ENCODE measurements at regions not wholly inside any gene's neighbourhood (a gene's known extent, or its start where the extent isn't known, plus 50 kb on each side); places are given as distances from the start of the nearest gene placed in this dataset. TPM values are rescaled to one million over a fixed set of nuclear protein-coding genes. Genes with fewer than 3 reads are reported as not detected.
"Not testable (repeated sequence)": the region's sequence is repeated elsewhere in the genome, so short reads cannot be mapped to it uniquely, and the experiment has no call there.

DNA sequence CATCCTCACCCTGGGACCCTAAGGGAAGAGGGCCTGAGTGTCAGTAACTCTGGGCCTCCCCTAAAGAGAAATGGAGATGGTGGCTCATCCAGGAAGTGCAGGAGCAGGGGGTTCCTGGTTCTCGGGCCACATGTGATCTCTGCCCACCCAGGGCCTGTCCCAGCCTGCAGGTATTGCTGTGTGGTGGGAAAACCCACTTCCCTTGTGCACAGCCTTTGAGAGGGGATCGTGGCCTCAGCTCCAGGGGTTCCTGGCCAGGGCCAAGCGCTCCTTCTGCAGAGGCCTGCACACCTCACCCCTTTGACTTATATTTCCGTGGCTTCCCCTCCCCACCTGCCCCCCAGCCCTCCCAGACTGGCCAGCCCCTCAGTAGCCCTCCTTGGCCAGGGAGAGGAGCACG is 213.5 kb downstream of the OR4C45 start:
- no peak for DNase-seq (ENCODE audit: low spot score in 2 of 2)
- no peak for FAIRE-seq

DNA sequence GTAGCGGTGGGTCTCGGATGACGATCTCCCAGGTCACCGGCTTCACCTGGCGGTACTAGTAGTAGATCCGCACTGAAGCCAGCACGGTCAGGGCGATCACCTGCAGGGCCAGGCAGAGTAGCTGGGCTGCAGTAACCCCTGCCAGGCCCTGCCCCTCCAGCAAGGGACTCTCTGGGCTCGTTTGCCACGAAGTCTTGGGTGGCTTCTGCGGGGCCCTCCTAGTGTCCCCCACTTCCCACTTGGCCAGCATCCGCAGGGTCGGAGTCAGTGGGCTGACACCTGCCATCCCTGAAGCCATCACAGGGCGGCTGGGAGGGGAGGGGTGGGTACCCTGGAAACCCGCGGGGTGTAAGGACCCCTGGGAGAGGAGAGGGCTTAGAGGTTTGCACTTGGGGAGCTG is 214.0 kb downstream of the OR4C45 start:
- FAIRE-seq (no peak), DNase-seq (ENCODE audit: low spot score in 2 of 2) (no peak)

DNA sequence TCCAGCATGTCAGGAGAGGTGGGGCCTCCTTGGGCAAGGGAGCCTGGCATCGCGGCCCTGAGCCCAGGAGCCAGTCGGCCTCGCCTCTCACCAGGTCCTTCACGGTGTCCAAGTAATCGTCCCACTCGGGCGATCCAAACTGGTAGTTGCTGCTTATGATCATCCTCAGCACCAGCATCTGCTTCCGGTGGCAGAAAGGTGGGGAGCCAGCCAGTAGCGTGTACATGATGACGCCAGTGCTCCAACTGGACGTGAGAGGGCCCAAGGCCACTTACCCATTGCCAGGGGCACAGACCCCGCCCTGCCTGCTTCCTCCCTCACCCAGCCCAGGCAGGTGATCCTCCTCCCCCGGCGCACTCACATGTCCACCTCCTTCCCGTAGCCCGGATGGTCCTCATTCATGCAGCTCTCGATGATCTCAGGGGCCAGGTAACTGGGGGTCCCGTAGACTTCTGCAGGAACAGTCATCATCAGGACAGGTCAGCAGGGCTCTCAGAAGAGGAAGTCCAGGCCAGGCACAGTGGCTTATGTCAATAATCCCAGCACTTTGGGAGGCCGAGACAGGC is 214.7 kb downstream of the OR4C45 start:
- DNase-seq (ENCODE audit: low spot score in 2 of 2) (no peak), FAIRE-seq (no peak)

DNA sequence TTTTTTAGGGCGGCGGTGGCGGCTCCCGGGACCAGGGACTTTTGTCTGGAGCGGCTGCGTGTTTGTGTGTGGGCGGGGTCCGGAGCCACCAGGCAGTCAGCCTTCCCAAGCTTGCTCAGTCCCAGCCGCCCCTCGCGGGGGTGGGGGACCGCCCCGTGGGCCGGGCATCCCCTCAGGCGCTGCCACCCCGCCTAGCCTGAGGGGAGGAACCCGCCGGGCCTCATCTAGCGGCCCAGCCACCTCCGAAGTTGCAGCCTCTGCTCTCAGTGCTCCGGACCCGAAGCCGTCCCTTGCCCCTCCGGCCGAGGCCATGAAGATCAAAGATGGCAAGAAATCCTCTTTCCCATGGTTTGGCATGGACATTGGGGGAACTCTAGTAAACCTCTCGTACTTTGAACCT is 235.2 kb downstream of the OR4C45 start:
- DNase-seq (ENCODE audit: low spot score in 2 of 2) (no peak), FAIRE-seq (no peak)

DNA sequence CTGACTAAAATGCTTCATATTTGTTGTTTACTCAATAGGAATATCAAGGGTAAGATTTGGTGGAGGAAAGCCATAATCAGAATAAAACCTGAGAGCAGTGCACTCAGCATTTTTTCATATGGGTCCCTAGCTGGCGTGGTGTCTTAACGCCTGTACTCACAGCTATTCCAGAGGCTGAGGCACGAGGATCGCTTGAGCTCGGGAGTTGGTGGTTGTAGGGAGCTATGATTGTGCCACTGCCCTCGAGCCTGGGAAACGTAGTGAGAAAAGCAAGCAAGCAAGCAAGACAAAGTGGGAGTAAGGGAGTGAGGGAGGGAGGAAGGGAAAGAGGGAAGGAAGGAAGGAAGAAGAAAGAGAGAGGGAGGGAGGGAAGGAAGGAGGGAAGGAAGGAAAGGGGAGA is 242.5 kb downstream of the OR4C45 start:
- FAIRE-seq (no peak), DNase-seq (ENCODE audit: low spot score in 2 of 2) (no peak)

DNA sequence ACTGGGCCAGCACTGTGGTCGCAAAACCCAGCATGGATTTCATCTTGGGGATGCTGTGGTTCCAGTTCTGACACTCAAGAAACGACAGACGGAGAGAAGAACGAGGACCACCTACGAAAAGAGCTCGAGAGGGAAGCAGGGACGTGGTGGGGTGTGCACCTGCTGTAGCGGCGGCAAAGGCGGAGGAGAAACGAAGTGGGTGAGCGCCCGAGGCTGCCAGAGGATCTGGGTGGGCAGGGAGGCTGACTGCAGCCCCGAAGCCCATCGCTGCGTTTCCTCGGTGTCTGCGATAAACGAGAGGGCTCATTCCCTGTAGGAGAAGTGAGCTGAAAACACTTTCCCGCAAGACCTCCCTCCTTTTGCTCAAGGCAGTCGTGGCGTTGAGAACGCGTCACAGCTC is 246.1 kb downstream of the OR4C45 start:
- no peak for FAIRE-seq
- no peak for DNase-seq (ENCODE audit: low spot score in 2 of 2)

DNA sequence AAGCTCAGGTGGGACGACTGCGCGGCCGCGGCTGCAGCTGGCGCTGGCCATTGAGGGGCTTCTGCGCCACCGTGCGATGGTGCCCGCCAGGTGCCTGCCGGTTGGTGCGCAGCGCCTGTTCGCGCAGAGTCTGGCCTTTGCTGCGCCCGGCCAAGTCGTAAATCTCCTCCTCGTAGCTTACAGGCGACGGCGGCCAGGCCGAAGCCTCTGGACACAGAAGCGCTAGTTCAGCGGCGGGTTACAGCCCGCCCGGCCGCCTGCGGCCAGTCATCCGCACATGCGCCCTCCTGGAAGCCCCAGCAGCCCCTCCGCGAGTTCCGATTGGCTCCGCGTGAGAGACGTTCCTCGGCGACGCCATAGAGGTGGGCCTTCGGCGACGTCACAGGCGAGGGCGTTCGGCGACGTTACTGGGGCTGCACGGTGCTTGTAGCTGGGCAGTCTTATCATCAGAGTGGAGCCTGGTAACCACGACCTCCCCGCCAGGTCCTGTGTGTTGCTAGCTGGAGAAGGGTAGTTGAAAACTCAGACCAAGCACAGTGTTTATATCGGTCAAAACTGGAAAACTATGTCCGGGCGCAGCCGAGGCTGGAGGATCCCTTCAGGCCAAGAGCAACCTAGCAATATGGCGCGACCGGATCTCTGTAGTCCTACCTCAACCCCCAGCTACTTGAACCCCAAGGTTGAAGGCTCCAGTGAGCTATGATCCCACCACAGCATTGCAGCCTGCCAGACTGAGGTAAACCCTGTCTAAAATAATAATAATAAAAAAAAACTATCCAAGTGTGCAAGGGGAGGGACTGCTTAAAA is 265.7 kb downstream of the OR4C45 start:
- DNase-seq (ENCODE audit: low spot score in 2 of 2) (no peak), FAIRE-seq (no peak)

DNA sequence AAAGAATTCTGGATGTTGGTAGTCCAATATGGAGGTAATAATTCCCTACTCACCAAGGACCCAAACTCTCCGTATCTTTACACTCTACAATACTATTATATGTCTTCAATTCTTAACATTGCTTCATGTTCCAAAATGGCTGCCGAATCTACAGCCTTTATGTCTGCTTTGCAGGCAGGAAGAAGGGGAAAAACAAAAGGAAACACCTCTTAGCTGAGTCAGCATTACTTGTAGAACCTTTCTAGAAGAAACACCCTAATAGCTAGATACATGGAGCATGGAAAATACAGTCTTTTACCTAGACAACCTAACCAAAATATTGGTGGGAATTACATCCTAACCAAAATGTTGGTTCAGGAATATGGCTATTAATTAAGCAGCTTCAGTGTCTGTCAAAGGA is 298.0 kb downstream of the OR4C45 start:
- not testable (repeated sequence) for FAIRE-seq; DNase-seq (ENCODE audit: low spot score in 2 of 2)

DNA sequence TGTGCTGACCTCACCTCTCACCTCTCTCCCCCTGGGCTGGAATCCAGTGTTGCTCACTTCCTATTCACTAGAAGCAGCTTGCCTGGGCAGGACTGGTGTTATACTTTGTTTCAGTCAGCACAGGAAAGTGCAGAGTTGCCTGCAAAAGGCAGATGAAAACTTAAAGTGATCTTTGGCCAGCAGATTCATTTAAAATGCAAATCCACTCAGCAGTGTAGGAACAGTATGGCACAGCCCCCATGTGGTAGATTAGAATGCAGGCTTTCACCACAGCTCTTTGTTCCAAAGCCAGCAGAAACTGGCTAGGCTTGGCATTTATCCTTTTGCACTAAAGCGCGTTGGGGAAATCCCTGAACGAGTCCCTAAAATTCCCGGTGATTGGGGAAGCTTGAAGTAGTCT is 301.2 kb downstream of the OR4C45 start:
- DNase-seq (ENCODE audit: low spot score in 2 of 2) (no peak), FAIRE-seq (no peak)

DNA sequence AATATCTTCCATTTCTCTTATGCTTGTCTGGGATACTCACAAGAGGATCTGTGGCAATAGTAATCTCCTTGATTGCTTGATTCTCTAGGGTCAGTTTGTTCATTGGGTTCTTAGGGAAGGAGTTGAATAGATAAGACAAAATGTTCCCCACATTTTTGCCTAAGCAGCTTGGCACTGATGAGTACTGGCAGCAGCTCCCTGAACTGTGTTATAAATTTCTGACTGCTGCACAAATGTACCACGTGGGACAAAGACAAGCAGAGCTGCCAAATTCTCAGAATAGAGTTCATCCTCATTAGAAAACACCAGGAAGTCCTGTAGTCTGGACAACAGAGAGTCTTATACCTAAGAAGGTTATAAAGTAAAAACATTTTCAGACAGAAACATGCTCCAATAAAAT is 304.8 kb downstream of the OR4C45 start:
- not testable (repeated sequence) for DNase-seq (ENCODE audit: low spot score in 2 of 2); FAIRE-seq

DNA sequence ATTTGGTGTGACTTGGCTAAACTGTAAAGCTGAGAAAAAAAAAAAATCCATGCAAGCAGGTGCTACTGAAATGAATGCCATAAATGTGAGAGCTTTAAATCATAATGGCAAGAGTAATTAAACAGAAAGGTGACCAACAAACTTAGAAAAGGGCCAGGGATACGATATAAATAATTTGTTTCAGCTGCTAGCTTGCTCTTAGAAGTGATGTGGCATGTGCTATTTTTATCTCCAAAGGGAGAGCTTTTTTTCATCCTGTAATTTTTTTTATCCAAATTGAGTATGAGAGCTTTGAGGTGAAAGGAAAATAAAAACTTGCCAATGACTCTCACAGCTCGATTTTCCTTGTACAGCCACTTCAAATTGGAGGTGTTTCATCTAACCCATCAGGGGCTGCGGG is 315.3 kb downstream of the OR4C45 start:
- not testable (repeated sequence) for FAIRE-seq; DNase-seq (ENCODE audit: low spot score in 2 of 2)

DNA sequence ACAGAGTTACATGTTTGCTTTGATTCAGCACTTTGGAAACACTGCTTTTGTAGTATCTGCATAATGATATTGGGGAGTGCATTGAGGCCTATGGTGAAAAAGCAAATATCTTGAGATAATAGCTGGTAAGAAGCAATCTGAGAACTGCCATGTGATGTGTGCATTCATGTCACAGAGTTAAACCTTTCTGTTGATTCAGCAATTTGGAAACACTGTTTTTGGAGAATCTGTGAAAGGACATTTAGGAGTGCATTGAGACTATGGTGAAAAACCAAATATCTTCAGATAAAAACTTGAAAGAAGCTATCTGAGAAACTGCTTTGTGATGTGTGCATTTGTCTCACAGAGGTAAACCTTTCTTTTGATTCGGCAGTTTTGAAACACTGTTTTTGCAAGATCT is 346.8 kb downstream of the OR4C45 start:
- DNase-seq (ENCODE audit: low spot score in 2 of 2) (no peak), FAIRE-seq (no peak)

DNA sequence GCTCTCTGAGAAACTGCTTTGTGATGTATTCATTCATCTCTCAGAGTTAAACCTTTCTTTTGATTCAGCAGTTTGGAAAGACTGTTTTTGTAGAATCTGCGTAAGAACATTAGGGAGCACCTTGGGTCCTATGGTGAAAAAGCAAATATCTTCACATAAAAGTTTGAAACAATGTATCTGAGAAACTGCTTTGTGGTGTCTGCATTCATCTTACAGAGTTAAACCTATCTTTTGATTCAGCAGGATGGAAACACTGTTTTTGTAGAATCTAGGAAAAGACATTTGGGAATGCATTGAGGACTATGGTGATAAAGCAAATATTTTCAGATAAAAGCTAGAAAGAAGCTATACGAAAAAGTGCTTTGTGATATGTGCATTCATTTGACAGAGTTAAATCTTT is 361.3 kb downstream of the OR4C45 start:
- FAIRE-seq, result no peak
- no peak for DNase-seq (ENCODE audit: low spot score in 2 of 2)

DNA sequence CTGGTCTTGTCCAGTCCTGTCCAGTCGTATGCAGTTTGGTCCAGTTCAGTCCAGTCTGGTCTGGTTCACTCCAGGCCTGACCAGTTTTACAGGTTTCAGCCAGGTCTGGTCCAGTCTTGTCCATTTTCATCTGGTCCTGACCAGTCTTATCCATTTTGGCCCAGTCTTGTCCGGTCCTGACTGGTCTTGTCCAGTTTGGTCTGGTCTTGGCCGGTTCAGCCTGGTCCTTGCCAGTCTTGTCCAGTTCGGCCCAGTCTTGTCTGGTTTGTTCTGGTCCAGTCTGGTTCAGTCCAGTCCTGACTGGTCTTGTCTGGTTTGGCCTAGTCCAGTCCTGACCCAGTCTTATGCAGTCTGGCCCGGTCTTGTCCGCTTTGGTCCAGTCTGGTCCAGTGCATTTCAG is 380.2 kb downstream of the OR4C45 start:
- no peak for DNase-seq (ENCODE audit: low spot score in 2 of 2)
- FAIRE-seq, result no peak

DNA sequence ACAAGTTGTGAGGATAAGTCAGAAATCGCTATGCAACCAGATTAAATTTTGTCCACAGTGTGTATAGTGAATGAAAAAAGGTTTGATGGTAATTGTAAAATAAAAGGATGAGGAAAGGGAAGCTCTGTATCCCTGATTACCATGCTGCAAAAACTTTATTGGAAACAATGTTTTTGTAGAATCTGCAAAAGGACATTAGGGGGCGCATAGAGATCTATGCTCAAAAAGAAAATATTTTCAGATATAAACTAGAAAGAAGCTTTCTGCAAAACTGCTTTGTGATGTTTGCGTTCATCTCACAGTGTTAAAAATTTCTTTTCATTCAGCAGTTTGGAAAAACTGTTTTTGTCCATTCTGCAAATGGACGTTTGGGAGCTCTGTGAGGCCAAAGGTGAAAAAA is 390.5 kb downstream of the OR4C45 start:
- no peak for FAIRE-seq
- no peak for DNase-seq (ENCODE audit: low spot score in 2 of 2)

Small RNAs in the stretch of these regions (small RNA-seq; reads per million reads assigned to genes)
- gene AC109635.3, result not detected

All from frontal cortex (tissue), 4 donors.